ENCODE measurements at regions not wholly inside any gene's neighbourhood (a gene's known extent, or its start where the extent isn't known, plus 50 kb on each side); places are given as distances from the start of the nearest gene placed in this dataset.

DNA sequence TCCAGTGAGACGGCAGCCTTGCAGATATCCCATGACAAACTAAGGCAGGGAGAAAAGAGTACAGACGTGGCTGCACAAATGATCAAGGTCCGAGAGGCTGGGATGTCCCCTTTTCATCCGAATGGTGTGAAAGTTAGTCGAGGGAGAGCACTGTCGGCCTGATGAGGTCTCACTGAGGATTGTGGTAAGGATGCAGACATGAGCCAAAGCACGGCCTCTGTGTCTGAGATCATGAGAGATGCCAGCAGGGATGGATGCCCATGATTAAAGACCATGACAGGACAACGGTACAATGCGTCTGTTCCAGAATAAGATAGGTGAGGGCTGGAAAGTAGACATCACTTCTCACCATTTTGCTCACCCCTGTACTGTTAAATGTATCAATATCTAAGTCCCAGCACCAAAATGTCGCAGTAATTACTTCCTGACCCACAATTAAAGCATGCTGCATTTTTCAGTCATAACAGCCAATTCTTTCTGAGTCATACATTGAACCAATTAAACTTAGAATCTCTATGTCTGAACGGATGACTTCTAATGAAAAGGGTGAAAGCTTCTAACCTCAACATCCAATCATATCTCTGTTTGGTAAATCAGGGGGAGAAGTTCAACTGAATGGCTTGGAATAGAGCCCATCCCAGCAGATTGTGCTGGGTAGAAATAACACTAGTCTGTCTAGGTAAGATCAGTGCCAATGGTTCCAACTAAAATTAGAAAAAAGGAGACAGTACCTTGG lies 249.6 kb upstream of the SOX5 start:
- DNase-seq: no peak

DNA sequence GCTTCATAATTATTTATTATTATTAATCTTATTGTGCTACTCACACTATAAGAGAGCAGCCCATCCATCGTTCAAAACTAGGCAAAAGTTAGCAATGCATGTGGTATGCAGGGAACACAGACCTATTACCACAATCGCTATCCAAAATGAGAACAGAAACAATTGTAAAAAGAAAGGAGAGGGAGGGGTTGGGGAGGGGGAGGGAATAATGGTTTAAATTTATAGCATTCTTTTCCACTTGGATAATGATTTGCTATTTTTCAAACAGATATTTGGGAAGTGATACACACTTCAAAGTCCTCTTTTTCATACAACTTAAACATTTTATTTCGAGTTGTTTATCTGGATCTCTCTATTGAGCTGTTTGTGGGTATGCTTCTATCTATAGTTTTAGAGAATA lies 248.6 kb upstream of the SOX5 start:
- no peak for DNase-seq

DNA sequence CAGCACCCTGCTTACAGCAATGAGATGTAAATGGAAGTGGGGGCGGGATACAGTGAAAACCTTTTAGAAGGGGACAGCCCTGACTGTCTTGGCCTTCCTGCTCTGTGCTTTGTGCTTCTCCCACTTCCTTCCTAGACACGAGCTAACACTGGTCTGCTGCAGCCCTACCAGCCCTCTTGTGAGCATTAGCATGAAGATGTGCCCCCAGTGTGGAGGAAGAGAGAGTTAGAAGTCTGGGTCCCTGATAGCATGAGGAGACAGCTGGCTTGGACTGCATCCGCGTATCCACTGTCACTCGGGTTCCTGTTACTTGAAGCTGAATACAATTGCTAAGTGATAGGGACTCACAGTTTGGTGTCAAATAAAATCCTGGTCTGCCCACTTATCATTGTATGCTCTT lies 248.1 kb upstream of the SOX5 start:
- no peak for DNase-seq

DNA sequence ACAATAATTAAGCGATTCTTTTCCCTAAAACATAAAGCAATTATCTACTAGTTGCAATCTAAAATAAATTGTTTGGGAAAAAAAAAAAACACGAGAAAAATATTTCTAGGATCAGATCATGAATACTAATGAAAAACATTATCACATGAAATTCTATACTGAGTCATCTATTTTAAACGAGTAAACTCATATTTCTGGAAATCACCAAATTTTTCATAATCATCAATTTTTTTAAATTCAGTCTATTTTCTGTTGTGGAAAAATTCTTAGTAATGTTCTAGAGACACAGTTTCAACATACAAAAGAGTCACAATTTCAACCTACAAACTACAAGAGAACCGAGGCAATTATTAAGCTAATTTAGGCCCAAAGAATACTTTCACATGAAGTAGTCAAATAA lies 245.6 kb upstream of the SOX5 start:
- DNase-seq: no peak

DNA sequence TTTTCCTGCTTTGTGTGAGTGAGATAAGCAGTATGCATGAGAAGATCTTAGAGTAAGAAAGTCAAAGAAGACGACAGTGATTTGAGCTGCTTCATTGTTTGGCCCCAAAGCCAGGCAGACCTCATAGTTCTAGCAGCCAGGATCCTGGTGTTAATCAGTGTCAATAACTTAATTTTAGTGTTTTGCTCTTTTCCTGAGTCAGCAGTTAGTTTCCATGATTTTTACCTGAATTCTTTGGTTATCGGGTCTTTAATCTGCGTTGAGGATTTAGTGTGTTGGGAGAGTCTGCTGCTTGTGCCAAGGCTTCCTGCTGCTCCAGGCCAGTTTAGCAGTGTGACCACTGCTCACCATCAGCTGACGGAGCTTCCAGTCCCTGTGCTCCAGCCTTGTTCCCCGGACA lies 241.6 kb upstream of the SOX5 start:
- no peak for DNase-seq

GRCh38 chr12:24185782-24186181 lies 236.3 kb upstream of the SOX5 start:
- DNase-seq: no peak

GRCh38 chr12:24177889-24178288 lies 228.4 kb upstream of the SOX5 start:
- DNase-seq: no peak

GRCh38 chr12:24175929-24176328 lies 226.5 kb upstream of the SOX5 start:
- DNase-seq: no peak

DNA sequence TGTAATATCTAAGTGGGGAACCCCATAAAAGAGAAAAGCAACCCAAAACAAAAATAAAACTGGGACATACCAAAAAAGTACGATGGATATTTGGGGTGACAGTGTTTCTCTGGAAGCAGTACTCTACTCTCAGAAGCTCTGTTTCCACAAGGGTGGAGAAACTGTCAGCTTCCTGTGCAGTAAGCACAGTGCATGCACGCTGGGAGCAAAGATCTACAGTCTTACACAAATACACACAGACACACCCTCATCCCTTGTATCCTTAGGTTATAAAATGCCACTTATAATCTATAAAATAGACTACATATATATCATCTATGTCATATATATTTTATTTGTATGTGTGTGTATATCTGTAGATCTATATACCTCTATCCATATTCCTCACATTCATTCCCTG lies 225.8 kb upstream of the SOX5 start:
- no peak for DNase-seq

DNA sequence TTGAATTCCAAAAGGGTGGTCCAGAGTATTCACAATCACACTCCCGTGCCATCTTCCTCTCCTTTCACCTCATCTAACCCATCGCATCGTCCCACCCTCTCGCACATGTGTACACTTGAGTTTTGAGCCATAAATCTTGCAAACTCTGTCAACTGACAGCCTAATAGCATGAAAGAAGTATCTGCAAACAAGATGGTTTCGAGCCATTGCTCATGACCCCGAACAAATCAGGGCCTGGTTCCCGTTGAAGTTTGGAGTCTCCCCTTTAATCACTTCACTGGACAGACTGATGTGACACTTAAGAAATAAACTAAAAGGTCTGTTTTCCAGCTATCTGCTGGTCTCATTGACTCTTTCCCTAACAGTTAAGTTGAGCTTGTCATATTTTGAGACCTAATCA lies 223.6 kb upstream of the SOX5 start:
- DNase-seq: no peak

DNA sequence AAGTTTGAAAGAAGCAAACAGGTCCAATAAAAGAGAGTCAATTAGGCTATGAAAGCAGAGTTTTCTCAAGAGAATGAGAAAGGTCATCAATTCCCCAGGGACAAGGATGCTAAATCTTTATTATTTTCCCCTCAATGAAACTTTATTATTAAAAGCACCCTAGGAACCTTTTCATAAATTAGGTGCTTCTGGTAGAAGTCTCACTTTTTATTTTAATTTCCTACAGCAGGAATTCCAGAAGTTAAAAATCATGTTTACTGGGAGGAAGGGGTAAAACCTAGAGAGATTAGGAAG lies 223.2 kb upstream of the SOX5 start:
- no peak for DNase-seq

- DNase-seq: no peak
Measured at GRCh38 chr12:24172031-24172772, 222.7 kb upstream of the SOX5 start.

DNA sequence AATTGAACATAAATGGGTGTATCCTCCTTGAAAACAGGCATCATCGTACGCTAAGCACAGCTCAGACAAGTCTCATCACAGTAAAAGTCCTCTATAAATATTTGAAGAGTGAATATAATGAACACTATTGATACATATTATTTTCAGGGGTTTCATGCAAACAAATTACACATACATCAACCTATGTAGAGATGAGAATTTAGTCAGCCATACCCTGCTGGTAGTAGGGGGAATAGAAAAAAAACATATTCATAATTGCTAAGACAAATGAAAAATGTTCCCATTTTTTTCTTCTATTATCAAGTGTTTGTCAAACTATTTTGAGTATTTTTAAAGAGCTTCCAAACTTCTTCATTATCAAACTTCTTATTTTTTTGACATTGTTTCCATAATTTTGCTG lies 205.6 kb upstream of the SOX5 start:
- DNase-seq: no peak

DNA sequence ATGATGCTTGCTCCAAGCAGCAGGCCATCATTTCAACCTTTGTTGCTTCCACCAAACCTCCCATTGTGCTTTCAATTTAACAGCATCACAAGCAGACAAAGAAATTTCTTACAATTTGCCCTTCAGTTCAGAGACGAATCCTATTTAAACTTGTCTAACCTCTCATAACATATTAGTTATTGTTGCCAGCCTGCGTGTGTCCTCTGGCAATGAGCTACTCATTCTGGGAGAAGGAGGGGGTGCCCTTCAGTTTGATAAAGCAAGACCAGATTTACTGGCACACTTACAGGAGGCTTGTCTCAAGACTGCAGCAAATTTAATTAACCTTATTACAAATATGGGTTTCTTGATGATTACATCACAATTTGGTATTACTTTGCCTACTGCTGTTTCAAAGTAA lies 203.6 kb upstream of the SOX5 start:
- DNase-seq: no peak

- no peak for DNase-seq
Measured at GRCh38 chr12:24152270-24152669, 202.8 kb upstream of the SOX5 start.

GRCh38 chr12:24143928-24144327 lies 194.5 kb upstream of the SOX5 start:
- no peak for DNase-seq

DNA sequence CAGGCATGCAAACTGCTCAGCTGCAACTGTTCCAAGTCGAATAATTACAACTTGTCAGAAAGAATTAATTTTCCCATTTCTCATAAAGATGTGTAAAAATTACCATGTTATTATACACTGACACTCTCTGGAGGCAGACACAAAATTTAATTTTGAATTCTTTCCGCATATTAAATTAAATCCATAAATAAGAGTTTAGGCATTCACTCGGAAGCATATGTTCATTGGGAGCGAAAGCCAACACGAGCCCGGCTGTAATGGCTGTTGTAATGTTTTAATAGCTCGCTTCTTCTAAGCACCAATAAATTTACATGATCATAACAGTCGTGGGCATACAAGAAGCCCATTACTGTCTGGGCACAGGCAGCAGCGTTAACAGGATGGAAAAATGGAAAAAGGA lies 189.6 kb upstream of the SOX5 start:
- no peak for DNase-seq

DNA sequence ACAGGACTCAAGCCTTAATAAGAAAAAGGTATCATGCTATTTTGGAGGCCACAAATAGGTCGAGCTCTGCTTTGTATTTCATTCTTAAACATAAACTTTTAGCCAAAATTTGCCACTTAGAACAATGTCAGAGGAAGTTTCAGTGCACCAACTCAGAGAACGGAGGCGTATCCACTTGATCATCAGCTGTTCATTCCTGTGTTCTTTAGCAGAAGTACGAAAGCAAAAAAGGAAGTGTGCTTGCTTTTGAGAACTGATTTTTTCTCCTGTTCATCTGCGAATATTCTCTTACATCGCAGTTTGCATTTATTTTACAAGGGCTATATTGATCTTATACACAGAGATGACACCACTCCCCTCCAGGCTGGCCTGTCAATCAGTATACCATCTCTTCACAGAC lies 188.6 kb upstream of the SOX5 start:
- no peak for DNase-seq

- DNase-seq: no peak
Measured at GRCh38 chr12:24135158-24135850, 185.8 kb upstream of the SOX5 start.

DNA sequence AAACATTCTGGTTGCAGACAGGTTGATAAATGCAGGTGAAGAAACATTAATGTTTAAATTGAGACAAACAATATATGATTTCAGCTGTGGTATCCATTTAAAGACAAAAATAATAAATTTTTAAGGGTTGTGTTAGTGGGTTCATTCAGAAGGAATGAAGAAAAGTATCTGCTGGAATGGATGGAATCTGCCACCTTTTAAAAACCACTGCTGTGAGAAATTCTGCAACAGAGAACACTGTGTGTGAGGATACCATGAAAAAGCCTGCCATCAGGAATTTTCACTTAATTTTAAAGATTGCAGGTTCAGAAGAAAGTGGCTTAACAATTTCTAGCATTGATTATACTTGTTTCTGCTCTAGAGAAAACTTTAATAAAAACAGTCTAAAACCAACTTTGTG lies 184.6 kb upstream of the SOX5 start:
- DNase-seq: no peak

GRCh38 chr12:24133384-24133783 lies 183.9 kb upstream of the SOX5 start:
- no peak for DNase-seq

- no peak for DNase-seq
Measured at GRCh38 chr12:24127919-24128721, 178.7 kb upstream of the SOX5 start.

DNA sequence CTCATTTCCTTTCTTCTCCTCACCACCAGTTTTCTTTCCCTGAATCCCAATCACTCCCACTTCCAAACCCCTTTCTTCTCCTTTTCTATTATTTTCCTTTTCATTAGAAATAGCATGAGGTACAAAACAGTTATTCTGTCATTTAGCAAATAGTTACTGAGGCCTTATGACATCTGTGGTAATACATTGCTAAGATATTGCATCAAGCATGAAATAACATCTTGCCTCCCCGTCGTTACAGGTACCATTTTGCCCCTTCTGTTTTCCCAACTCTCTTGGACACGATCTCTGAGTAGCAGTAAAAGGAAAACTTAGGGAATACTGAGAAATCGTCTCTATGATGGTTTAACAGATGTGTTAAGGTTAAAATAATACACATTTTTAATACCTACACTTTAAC lies 175.8 kb upstream of the SOX5 start:
- DNase-seq: no peak

DNA sequence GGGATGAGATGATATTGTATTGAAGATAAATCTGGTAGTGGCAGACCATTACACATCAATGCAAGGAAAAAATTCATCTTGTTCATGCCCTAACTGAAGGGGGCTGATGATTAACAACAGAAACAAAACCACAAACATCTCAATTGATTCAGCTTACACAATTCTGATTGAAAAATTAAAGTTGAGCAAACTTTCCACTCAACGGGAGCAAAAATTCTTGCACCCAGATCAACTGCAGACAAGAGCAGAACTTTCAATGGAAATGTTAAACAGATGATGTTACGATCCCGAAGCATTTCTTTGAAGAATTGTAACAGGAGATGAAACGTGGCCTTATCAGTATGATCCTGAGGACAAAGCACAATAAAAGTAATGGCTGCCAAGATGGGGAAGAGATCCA lies 172.4 kb upstream of the SOX5 start:
- no peak for DNase-seq
